ENCODE measurements at regions not wholly inside any gene's neighbourhood (a gene's known extent, or its start where the extent isn't known, plus 50 kb on each side); places are given as distances from the start of the nearest gene placed in this dataset.

DNA sequence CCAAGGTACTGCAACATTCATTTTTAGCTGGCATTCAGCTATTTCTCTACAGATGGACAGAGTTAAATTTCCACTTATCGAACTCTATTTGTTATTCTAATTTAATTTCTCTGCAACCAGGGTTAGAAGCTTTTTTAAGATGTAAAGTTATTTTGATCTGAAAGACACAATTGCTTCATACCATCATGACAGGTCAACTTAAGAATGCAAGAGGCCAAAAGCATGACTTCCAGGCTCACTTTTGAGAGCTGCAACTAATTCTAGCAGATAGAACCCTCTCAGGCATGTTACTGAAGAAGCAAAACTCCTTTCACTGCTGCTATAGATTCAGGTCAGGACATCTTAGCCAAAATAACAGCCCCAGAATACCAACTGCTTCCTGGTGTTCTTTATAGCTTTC is 86.5 kb upstream of the GALNT18 start:
- TF ChIP-seq EZH2 (IDR thresholded peaks at IDR 0.05; ENCODE audit: borderline replicate concordance) = no peak
- no peak for TF ChIP-seq CTCF (IDR thresholded peaks at IDR 0.05; ENCODE audit: poor library complexity)
- TF ChIP-seq EZH2phosphoT487 (IDR thresholded peaks at IDR 0.05; ENCODE audit: low read depth, severe bottlenecking, unreplicated experiment) = no peak

Data from hepatocyte (in vitro differentiated cells).